Mesodermal cell (in vitro differentiated cells): ENCODE measurements at regions not wholly inside any gene's neighbourhood (a gene's known extent, or its start where the extent isn't known, plus 50 kb on each side); places are given as distances from the start of the nearest gene placed in this dataset.

ENCODE experiments used
- H3K27ac ChIP-seq: 2 replicates; pipeline ENCODE4 v1.7.0; 2013; ENCODE audit warnings: mild to moderate bottlenecking, low read depth, low read length, moderate library complexity; ENCODE audit not compliant: severe bottlenecking
- H3K36me3 ChIP-seq: 2 replicates; pipeline ENCODE4 v1.7.1; 2013; ENCODE audit warnings: mild to moderate bottlenecking, low read length, moderate library complexity; ENCODE audit not compliant: control insufficient read depth, insufficient read depth
- H3K4me1 ChIP-seq: one replicate; pipeline ENCODE4 v1.7.1; 2013; ENCODE audit warnings: mild to moderate bottlenecking, low read length; ENCODE audit not compliant: insufficient read depth, control insufficient read depth, poor library complexity, severe bottlenecking
- H3K4me3 ChIP-seq: 2 replicates; pipeline ENCODE4 v1.7.0; 2013; ENCODE audit warnings: low read length, control low read depth, mild to moderate bottlenecking; ENCODE audit not compliant: insufficient read depth, poor library complexity, severe bottlenecking; ENCODE audit errors: extremely low read depth
- H3K9me3 ChIP-seq: 2 replicates; pipeline ENCODE4 v1.7.1; 2013; ENCODE audit warnings: mild to moderate bottlenecking, low read length, moderate library complexity; ENCODE audit not compliant: control insufficient read depth
- WGBS, 2 experiments: methylation state at CpG; one replicate each; pipeline ENCODE4 v1.1.5; 2013; ENCODE audit warnings: missing lambda C conversion rate in 2 of 2; ENCODE audit not compliant: insufficient coverage in 2 of 2; 5-methylcytosine and 5-hydroxymethylcytosine counted together

GRCh38 chr6:106899697-106900096, 74.8 kb downstream of the CD24 start:
- peaks cover 13% of the 10 kb centered on the region for H3K9me3 ChIP-seq
- 87 to 100% methylated on average over 2 of the region's 4 CpGs for WGBS, 2 experiments
- H3K27ac ChIP-seq, result no peak overlapping the region
- H3K4me3 ChIP-seq, result no peak overlapping the region
- H3K4me1 ChIP-seq, result no peaks in the 10 kb centered on the region
- H3K36me3 ChIP-seq, result no peaks in the 10 kb centered on the region

GRCh38 chr6:106897580-106897979, 76.9 kb downstream of the CD24 start:
- no peaks in the 10 kb centered on the region for H3K36me3 ChIP-seq
- 95 to 98% methylated on average over 5 of the region's 5 CpGs for WGBS, 2 experiments
- no peak overlapping the region for H3K4me3 ChIP-seq
- no peaks in the 10 kb centered on the region for H3K4me1 ChIP-seq
- H3K27ac ChIP-seq, result no peak overlapping the region
- H3K9me3 ChIP-seq, result peaks cover 13% of the 10 kb centered on the region

- WGBS, 2 experiments, result 51 to 54% methylated on average over 2 to 5 of the region's 5 CpGs
- peaks cover 4% of the 10 kb centered on the region for H3K9me3 ChIP-seq
Measured at GRCh38 chr6:106895703-106896040, 78.9 kb downstream of the CD24 start.

GRCh38 chr6:106894978-106895702, 79.4 kb downstream of the CD24 start:
- H3K27ac ChIP-seq, result no peak overlapping the region
- WGBS, 2 experiments, result 83 to 88% methylated on average over 5 of the region's 6 CpGs
- H3K4me3 ChIP-seq, result no peak overlapping the region
- peaks cover 1% of the 10 kb centered on the region for H3K9me3 ChIP-seq
- peaks cover 1% of the 10 kb centered on the region for H3K4me1 ChIP-seq
- no peaks in the 10 kb centered on the region for H3K36me3 ChIP-seq

More at GRCh38 chr6:106895703-106896040, 78.9 kb downstream of the CD24 start:
- H3K4me1 ChIP-seq, result no peaks in the 10 kb centered on the region
- H3K27ac ChIP-seq, result no peak overlapping the region
- no peaks in the 10 kb centered on the region for H3K36me3 ChIP-seq
- no peak overlapping the region for H3K4me3 ChIP-seq

GRCh38 chr6:106892186-106892585, 82.3 kb downstream of the CD24 start:
- WGBS, 2 experiments, result 100% methylated on average over 1 of the region's 5 CpGs; no CpG with 5 or more reads in 1 of the 2 experiments
- Histone ChIP-seq H3K9me3 (no peaks in the 10 kb centered on the region), H3K4me3 (no peak overlapping the region), H3K4me1 (peaks cover 25% of the 10 kb centered on the region), H3K36me3 (no peaks in the 10 kb centered on the region), H3K27ac (no peak overlapping the region)

GRCh38 chr6:106890447-106890846, 84.1 kb downstream of the CD24 start:
- no peaks in the 10 kb centered on the region for H3K9me3 ChIP-seq
- H3K4me1 ChIP-seq, result peaks cover 32% of the 10 kb centered on the region
- 86 to 100% methylated on average over 1 of the region's 2 CpGs for WGBS, 2 experiments
- H3K4me3 ChIP-seq, result no peak overlapping the region
- H3K27ac ChIP-seq, result no peak overlapping the region
- H3K36me3 ChIP-seq, result no peaks in the 10 kb centered on the region

- no peaks in the 10 kb centered on the region for H3K36me3 ChIP-seq
- peaks cover 32% of the 10 kb centered on the region for H3K4me1 ChIP-seq
- peak overlapping the region; percentile 37 for H3K27ac ChIP-seq
- H3K4me3 ChIP-seq, result no peak overlapping the region
- H3K9me3 ChIP-seq, result no peaks in the 10 kb centered on the region
- WGBS, 2 experiments, result 80% methylated on average over 1 of the region's 1 CpG; no CpG with 5 or more reads in 1 of the 2 experiments
Measured at GRCh38 chr6:106889692-106890091, 84.8 kb downstream of the CD24 start.

GRCh38 chr6:106886922-106887797, 87.4 kb downstream of the CD24 start:
- peaks cover 32% of the 10 kb centered on the region for H3K4me1 ChIP-seq
- 33% methylated on average over 1 of the region's 8 CpGs; no CpG with 5 or more reads in 1 of the 2 experiments for WGBS, 2 experiments
- H3K27ac ChIP-seq, result peak overlapping the region; percentile 74
- H3K9me3 ChIP-seq, result no peaks in the 10 kb centered on the region
- H3K36me3 ChIP-seq, result no peaks in the 10 kb centered on the region
- no peak overlapping the region for H3K4me3 ChIP-seq

GRCh38 chr6:106886081-106886843, 88.3 kb downstream of the CD24 start:
- H3K9me3 ChIP-seq, result no peaks in the 10 kb centered on the region
- H3K4me3 ChIP-seq, result no peak overlapping the region
- H3K36me3 ChIP-seq, result no peaks in the 10 kb centered on the region
- 60 to 63% methylated on average over 1 to 2 of the region's 9 CpGs for WGBS, 2 experiments
- H3K27ac ChIP-seq, result peak overlapping the region; percentile 74
- H3K4me1 ChIP-seq, result peaks cover 32% of the 10 kb centered on the region

GRCh38 chr6:106885679-106886078, 88.8 kb downstream of the CD24 start:
- Histone ChIP-seq H3K36me3 (no peaks in the 10 kb centered on the region), H3K4me1 (peaks cover 32% of the 10 kb centered on the region), H3K27ac (no peak overlapping the region), H3K9me3 (no peaks in the 10 kb centered on the region), H3K4me3 (no peak overlapping the region)
- 40 to 55% methylated on average over 4 of the region's 4 CpGs for WGBS, 2 experiments
